GM12878 (cell line): ENCODE measurements at regions not wholly inside any gene's neighbourhood (a gene's known extent, or its start where the extent isn't known, plus 50 kb on each side); places are given as distances from the start of the nearest gene placed in this dataset.

ENCODE experiments used
- CREB1 ChIP-seq: IDR thresholded peaks from 2 replicates; pipeline ENCODE4 v1.6.1; 2012; ENCODE audit warnings: low read depth, mild to moderate bottlenecking, inconsistent platforms
- FOXK2 ChIP-seq: fragments of 450-650 bp; IDR thresholded peaks from 2 replicates; pipeline ENCODE4 v1.6.1; 2017; ENCODE audit warnings: mild to moderate bottlenecking, moderate library complexity
- HDAC2 ChIP-seq: fragments of 200-600 bp; sonication (generic); IDR thresholded peaks from 2 replicates; pipeline ENCODE4 v1.6.1; 2017
- MYC ChIP-seq: IDR thresholded peaks from 2 replicates; pipeline ENCODE4 v1.6.1; 2011; ENCODE audit warnings: mild to moderate bottlenecking, low read length, moderate library complexity, inconsistent platforms; ENCODE audit not compliant: insufficient read depth, insufficient replicate concordance, insufficient read length, severe bottlenecking
- NFYB ChIP-seq: IDR thresholded peaks from 2 replicates; pipeline ENCODE4 v1.6.1; 2011; ENCODE audit warnings: low read depth, mild to moderate bottlenecking, low read length, improper control_type of control experiment, moderate library complexity; ENCODE audit not compliant: insufficient read depth
- POLR2A ChIP-seq: IDR thresholded peaks from 2 replicates; pipeline ENCODE4 v1.6.1; 2011; ENCODE audit warnings: low read depth, mild to moderate bottlenecking, low read length
- SP1 ChIP-seq: IDR thresholded peaks from one replicate; pipeline ENCODE4 v1.6.1; 2011; ENCODE audit warnings: low read depth, low read length
- SREBF1 ChIP-seq: IDR thresholded peaks from 2 replicates; pipeline ENCODE4 v1.6.1; 2012; ENCODE audit warnings: mild to moderate bottlenecking, low read length
- YY1 ChIP-seq: IDR thresholded peaks from 2 replicates; pipeline ENCODE4 v1.6.1; 2011; ENCODE audit warnings: low read depth, mild to moderate bottlenecking, low read length
- TF ChIP-seq, protein P1 (sequence below), 3 experiments: IDR thresholded peaks in 2 of 3; conservative IDR thresholded peaks in 1 of 3; 2 replicates each; pipeline ENCODE4 v1.5.1; 2011; ENCODE audit warnings: low read depth in 3 of 3, low read length in 3 of 3, mild to moderate bottlenecking in 3 of 3, control low read depth in 2 of 3, moderate library complexity in 2 of 3, inconsistent platforms in 1 of 3, mixed read lengths in 1 of 3; ENCODE audit not compliant: control insufficient read depth in 2 of 3, insufficient read depth in 1 of 3; ENCODE audit errors: extremely low read depth in 1 of 3
- TF ChIP-seq, protein P2 (sequence below): IDR thresholded peaks from 2 replicates; pipeline ENCODE4 v1.6.1; 2012; ENCODE audit warnings: improper control_type of control experiment, low read depth, low read length; ENCODE audit not compliant: insufficient replicate concordance

DNA sequence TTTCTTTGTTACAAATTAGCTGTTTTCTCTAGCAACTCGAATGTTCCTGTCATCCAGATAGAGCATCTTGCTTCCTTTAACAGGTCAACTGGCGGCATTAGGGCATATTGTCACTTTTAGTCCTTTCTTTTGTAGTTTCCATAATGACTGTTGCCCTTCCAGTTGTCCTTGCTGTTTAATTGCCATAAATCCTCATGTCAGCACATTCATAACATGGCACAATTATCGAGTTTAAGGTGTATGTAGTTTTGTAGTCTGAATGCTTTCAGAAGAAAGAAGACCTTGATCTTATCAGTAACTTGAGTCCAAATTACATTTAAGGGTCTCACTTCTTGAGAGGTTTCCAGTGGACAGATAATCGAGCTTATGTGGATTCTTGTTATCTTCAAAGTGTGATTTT is 161.7 kb upstream of the CDH12 start:
- TF ChIP-seq SREBF1 (no peak), CREB1 (no peak), YY1 (no peak), FOXK2 (no peak), HDAC2 (no peak), SP1 (no peak), POLR2A (no peak), NFYB (no peak), MYC (no peak)
- TF ChIP-seq, protein P1, sequence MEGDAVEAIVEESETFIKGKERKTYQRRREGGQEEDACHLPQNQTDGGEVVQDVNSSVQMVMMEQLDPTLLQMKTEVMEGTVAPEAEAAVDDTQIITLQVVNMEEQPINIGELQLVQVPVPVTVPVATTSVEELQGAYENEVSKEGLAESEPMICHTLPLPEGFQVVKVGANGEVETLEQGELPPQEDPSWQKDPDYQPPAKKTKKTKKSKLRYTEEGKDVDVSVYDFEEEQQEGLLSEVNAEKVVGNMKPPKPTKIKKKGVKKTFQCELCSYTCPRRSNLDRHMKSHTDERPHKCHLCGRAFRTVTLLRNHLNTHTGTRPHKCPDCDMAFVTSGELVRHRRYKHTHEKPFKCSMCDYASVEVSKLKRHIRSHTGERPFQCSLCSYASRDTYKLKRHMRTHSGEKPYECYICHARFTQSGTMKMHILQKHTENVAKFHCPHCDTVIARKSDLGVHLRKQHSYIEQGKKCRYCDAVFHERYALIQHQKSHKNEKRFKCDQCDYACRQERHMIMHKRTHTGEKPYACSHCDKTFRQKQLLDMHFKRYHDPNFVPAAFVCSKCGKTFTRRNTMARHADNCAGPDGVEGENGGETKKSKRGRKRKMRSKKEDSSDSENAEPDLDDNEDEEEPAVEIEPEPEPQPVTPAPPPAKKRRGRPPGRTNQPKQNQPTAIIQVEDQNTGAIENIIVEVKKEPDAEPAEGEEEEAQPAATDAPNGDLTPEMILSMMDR (IDR thresholded peaks at IDR 0.05 in 2 of 3, conservative IDR thresholded peaks at IDR 0.05 in 1 of 3; ENCODE audit: control insufficient read depth in 2 of 3, extremely low read depth in 1 of 3, insufficient read depth in 1 of 3, low read depth in 3 of 3, low read length in 3 of 3), result no peak
- TF ChIP-seq, protein P2, sequence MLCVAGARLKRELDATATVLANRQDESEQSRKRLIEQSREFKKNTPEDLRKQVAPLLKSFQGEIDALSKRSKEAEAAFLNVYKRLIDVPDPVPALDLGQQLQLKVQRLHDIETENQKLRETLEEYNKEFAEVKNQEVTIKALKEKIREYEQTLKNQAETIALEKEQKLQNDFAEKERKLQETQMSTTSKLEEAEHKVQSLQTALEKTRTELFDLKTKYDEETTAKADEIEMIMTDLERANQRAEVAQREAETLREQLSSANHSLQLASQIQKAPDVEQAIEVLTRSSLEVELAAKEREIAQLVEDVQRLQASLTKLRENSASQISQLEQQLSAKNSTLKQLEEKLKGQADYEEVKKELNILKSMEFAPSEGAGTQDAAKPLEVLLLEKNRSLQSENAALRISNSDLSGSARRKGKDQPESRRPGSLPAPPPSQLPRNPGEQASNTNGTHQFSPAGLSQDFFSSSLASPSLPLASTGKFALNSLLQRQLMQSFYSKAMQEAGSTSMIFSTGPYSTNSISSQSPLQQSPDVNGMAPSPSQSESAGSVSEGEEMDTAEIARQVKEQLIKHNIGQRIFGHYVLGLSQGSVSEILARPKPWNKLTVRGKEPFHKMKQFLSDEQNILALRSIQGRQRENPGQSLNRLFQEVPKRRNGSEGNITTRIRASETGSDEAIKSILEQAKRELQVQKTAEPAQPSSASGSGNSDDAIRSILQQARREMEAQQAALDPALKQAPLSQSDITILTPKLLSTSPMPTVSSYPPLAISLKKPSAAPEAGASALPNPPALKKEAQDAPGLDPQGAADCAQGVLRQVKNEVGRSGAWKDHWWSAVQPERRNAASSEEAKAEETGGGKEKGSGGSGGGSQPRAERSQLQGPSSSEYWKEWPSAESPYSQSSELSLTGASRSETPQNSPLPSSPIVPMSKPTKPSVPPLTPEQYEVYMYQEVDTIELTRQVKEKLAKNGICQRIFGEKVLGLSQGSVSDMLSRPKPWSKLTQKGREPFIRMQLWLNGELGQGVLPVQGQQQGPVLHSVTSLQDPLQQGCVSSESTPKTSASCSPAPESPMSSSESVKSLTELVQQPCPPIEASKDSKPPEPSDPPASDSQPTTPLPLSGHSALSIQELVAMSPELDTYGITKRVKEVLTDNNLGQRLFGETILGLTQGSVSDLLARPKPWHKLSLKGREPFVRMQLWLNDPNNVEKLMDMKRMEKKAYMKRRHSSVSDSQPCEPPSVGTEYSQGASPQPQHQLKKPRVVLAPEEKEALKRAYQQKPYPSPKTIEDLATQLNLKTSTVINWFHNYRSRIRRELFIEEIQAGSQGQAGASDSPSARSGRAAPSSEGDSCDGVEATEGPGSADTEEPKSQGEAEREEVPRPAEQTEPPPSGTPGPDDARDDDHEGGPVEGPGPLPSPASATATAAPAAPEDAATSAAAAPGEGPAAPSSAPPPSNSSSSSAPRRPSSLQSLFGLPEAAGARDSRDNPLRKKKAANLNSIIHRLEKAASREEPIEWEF, result no peak
